Calu3 (cell line): ENCODE measurements at regions not wholly inside any gene's neighbourhood (a gene's known extent, or its start where the extent isn't known, plus 50 kb on each side); places are given as distances from the start of the nearest gene placed in this dataset.
"Not testable (repeated sequence)": the region's sequence is repeated elsewhere in the genome, so short reads cannot be mapped to it uniquely, and the experiment has no call there.

Experiments
- BruUV-seq: library from RNA; stranded (reverse); fragments of 400-500 nt; replicated peaks from 2 replicates; lab custom pipeline; 2021; lab: Mats Ljungman, UMichigan
- CTCF ChIA-PET: fragments of 300-600 bp; sonication (Branson Sonifier 250); formaldehyde crosslinking; loops from one replicate; lab custom pipeline; 2022; ENCODE audit warnings: antibody characterized with exemption; lab: Charles Lee
- DNase-seq: peaks from one replicate; pipeline ENCODE4 v3.0.0; 2022
- H3K27ac Mint-ChIP-seq: one replicate; pipeline ENCODE4 v1.8.0; 2022; ENCODE audit warnings: mixed read lengths; ENCODE audit not compliant: unreplicated experiment
- H3K27me3 Mint-ChIP-seq: one replicate; pipeline ENCODE4 v1.8.0; 2022; ENCODE audit warnings: mixed read lengths; ENCODE audit not compliant: unreplicated experiment
- H3K36me3 Mint-ChIP-seq: one replicate; pipeline ENCODE4 v1.8.0; 2022; ENCODE audit warnings: mild to moderate bottlenecking, moderate library complexity, mixed read lengths; ENCODE audit not compliant: insufficient read depth, unreplicated experiment
- H3K4me1 Mint-ChIP-seq: one replicate; pipeline ENCODE4 v1.8.0; 2022; ENCODE audit warnings: mild to moderate bottlenecking, low read depth, mixed read lengths; ENCODE audit not compliant: unreplicated experiment
- H3K4me3 Mint-ChIP-seq: one replicate; pipeline ENCODE4 v1.8.0; 2022; ENCODE audit warnings: mild to moderate bottlenecking, low read depth, moderate library complexity, mixed read lengths; ENCODE audit not compliant: unreplicated experiment
- H3K9me3 Mint-ChIP-seq: one replicate; pipeline ENCODE4 v1.8.0; 2022; ENCODE audit warnings: low read depth, mixed read lengths; ENCODE audit not compliant: unreplicated experiment
- CTCF ChIP-seq: fragments of 200-600 bp; IDR thresholded peaks from one replicate; pipeline ENCODE4 v1.8.0; 2022; ENCODE audit warnings: antibody characterized with exemption; ENCODE audit not compliant: unreplicated experiment
- intact Hi-C: fragments of 100-400 bp; cut with micrococcal nuclease; formaldehyde crosslinking; loops from one replicate; pipeline ENCODE4 v1.10.0; 2022; ENCODE audit not compliant: unreplicated experiment

DNA sequence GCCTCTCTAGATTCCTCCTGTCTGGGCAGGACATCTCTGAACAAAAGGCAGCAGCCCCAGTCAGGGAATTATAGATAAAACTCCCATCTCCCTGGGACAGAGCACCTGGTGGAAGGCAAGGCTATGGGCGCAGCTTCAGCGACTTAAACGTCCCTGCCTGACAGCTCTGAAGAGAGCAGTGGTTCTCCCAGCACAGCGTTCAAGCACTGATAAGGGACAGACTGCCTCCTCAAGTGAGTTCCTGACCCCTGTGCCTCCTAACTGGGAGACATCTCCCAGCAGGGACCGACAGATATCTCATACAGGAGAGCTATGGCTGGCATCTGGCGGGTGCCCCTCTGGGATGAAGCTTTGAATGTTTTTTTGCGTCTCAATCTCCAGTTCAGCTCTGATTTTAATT, 262.2 kb downstream of the PARM1 start:
- no TSS peak for BruUV-seq
- Mint-ChIP-seq H3K27ac (no peak overlapping the region), H3K9me3 (no peaks in the 10 kb centered on the region), H3K27me3 (peaks cover 46% of the 10 kb centered on the region), H3K36me3 (no peaks in the 10 kb centered on the region), H3K4me1 (no peaks in the 10 kb centered on the region), H3K4me3 (no peak overlapping the region)
- no peak for DNase-seq
- CTCF ChIA-PET, result no interaction called here
- TF ChIP-seq CTCF, result no peak
- intact Hi-C loops, result no loop called here

GRCh38 chr4:75194180-75194579, 261.3 kb downstream of the PARM1 start:
- intact Hi-C loops, result no loop called here
- BruUV-seq, result no TSS peak
- H3K36me3 Mint-ChIP-seq, result no peaks in the 10 kb centered on the region
- peaks cover 46% of the 10 kb centered on the region for H3K27me3 Mint-ChIP-seq
- CTCF ChIA-PET, result no interaction called here
- H3K4me1 Mint-ChIP-seq, result no peaks in the 10 kb centered on the region
- H3K9me3 Mint-ChIP-seq, result no peaks in the 10 kb centered on the region
- no peak overlapping the region for H3K27ac Mint-ChIP-seq
- no peak for DNase-seq
- no peak for TF ChIP-seq CTCF
- H3K4me3 Mint-ChIP-seq, result no peak overlapping the region

- BruUV-seq, H3K4me1 Mint-ChIP-seq, H3K4me3 Mint-ChIP-seq, DNase-seq, intact Hi-C loops, H3K9me3 Mint-ChIP-seq, CTCF ChIA-PET, H3K27ac Mint-ChIP-seq, H3K36me3 Mint-ChIP-seq: not testable (repeated sequence)
- peaks cover 45% of the 10 kb centered on the region for H3K27me3 Mint-ChIP-seq
Observed at GRCh38 chr4:75192182-75192581, 259.3 kb downstream of the PARM1 start.

GRCh38 chr4:75189711-75190335, 256.9 kb downstream of the PARM1 start:
- TF ChIP-seq CTCF, result no peak
- no peaks in the 10 kb centered on the region for H3K4me1 Mint-ChIP-seq
- intact Hi-C loops, result no loop called here

More at GRCh38 chr4:75189711-75190335, 256.9 kb downstream of the PARM1 start:
- no peaks in the 10 kb centered on the region for H3K9me3 Mint-ChIP-seq
- CTCF ChIA-PET, result no interaction called here
- no peak for DNase-seq
- BruUV-seq, result no TSS peak
- no peak overlapping the region for H3K4me3 Mint-ChIP-seq
- H3K27me3 Mint-ChIP-seq, result peaks cover 43% of the 10 kb centered on the region
- H3K27ac Mint-ChIP-seq, result no peak overlapping the region
- H3K36me3 Mint-ChIP-seq, result no peaks in the 10 kb centered on the region
